Endothelial cell of umbilical vein (primary cell): ENCODE measurements at regions not wholly inside any gene's neighbourhood (a gene's known extent, or its start where the extent isn't known, plus 50 kb on each side); places are given as distances from the start of the nearest gene placed in this dataset.
"Not testable (repeated sequence)": the region's sequence is repeated elsewhere in the genome, so short reads cannot be mapped to it uniquely, and the experiment has no call there.

Source experiments
- BruUV-seq: library from RNA; stranded (reverse); fragments of 400-500 nt; replicated peaks from 2 replicates; lab custom pipeline; 2021; lab: Mats Ljungman, UMichigan
- CTCF ChIA-PET: fragments of 300-600, 350-600 bp; sonication (Branson Sonifier 250); formaldehyde crosslinking; loops from one replicate; lab custom pipeline; 2021; ENCODE audit warnings: antibody characterized with exemption, inconsistent platforms; lab: Charles Lee
- POLR2A ChIA-PET: fragments of 300-600, 350-600 bp; sonication (Branson Sonifier 250); formaldehyde crosslinking; loops from one replicate; lab custom pipeline; 2021; ENCODE audit warnings: antibody characterized with exemption, inconsistent platforms; lab: Charles Lee
- DNase-seq: peaks from one replicate; pipeline ENCODE4 v3.0.0-alpha.2; 2011; ENCODE audit warnings: low read depth, low spot score
- FAIRE-seq: peaks from 2 replicates; lab custom pipeline; 2011; peaks lifted over from hg19 to GRCh38; lab: Jason Lieb, UNC
- H2AFZ ChIP-seq: 2 replicates; pipeline ENCODE4 v1.6.0; 2012; ENCODE audit warnings: low read depth, low read length, control low read depth, inconsistent platforms
- H3K27ac ChIP-seq: 2 replicates; pipeline ENCODE4 v1.5.1; 2011; ENCODE audit warnings: low read depth, mild to moderate bottlenecking, control low read depth, low read length, moderate library complexity; ENCODE audit not compliant: insufficient read depth
- H3K27me3 ChIP-seq, 2 experiments: 2 replicates each; pipeline versions ENCODE4 v1.6.0 to v1.6.1; 2011; ENCODE audit warnings: low read length in 2 of 2, mixed read lengths in 1 of 2; ENCODE audit not compliant: control insufficient read depth in 2 of 2, insufficient read depth in 2 of 2
- H3K36me3 ChIP-seq, 2 experiments: 2 replicates in 1 of 2; 3 replicates in 1 of 2; pipeline ENCODE4 v1.5.1; 2011; ENCODE audit warnings: low read length in 2 of 2, mild to moderate bottlenecking in 1 of 2, moderate library complexity in 1 of 2; ENCODE audit not compliant: control insufficient read depth in 2 of 2, insufficient read depth in 2 of 2; ENCODE audit errors: extremely low read depth in 1 of 2
- H3K4me1 ChIP-seq: 3 replicates; pipeline ENCODE4 v1.5.1; 2011; ENCODE audit warnings: mild to moderate bottlenecking, low read length; ENCODE audit not compliant: control insufficient read depth, insufficient read depth; ENCODE audit errors: extremely low read depth
- H3K4me2 ChIP-seq: 2 replicates; pipeline ENCODE4 v1.6.1; 2011; ENCODE audit warnings: low read length, control low read depth, mixed read lengths; ENCODE audit not compliant: insufficient read depth
- H3K4me3 ChIP-seq, 3 experiments: fragments of 200-600 bp in 1 of 3; sonication (generic), shearing (Covaris generic) in 1 of 3; replicated peaks in 1 of 3; 2 replicates each; pipeline ENCODE4 v1.5.1; 2011 to 2016; ENCODE audit warnings: control low read depth in 3 of 3, low read length in 3 of 3, mild to moderate bottlenecking in 2 of 3, inconsistent platforms in 1 of 3, low read depth in 1 of 3, moderate library complexity in 1 of 3; ENCODE audit not compliant: insufficient read depth in 1 of 3
- H3K79me2 ChIP-seq: 2 replicates; pipeline ENCODE4 v1.6.0; 2012; ENCODE audit warnings: low read length, inconsistent platforms; ENCODE audit not compliant: control insufficient read depth, insufficient read depth
- H3K9ac ChIP-seq: replicated peaks from 2 replicates; pipeline ENCODE3; 2011; ENCODE audit warnings: low read length, control low read depth; ENCODE audit not compliant: insufficient read depth; ENCODE audit errors: extremely low read depth
- H3K9me1 ChIP-seq: replicated peaks from 3 replicates; pipeline ENCODE4 v1.6.0; 2011; ENCODE audit warnings: mild to moderate bottlenecking, low read length; ENCODE audit not compliant: control insufficient read depth, insufficient read depth; ENCODE audit errors: extremely low read depth
- H3K9me3 ChIP-seq: replicated peaks from 2 replicates; pipeline ENCODE4 v1.5.1; 2012; ENCODE audit warnings: low read length, inconsistent platforms; ENCODE audit not compliant: control insufficient read depth, insufficient read depth
- H4K20me1 ChIP-seq: replicated peaks from 2 replicates; pipeline ENCODE3; 2011; ENCODE audit warnings: mild to moderate bottlenecking, low read length; ENCODE audit not compliant: control insufficient read depth, insufficient read depth; ENCODE audit errors: extremely low read depth
- EZH2 ChIP-seq: IDR thresholded peaks from 2 replicates; pipeline ENCODE4 v1.6.1; 2012; ENCODE audit warnings: borderline replicate concordance, low read depth, mild to moderate bottlenecking, moderate library complexity, low read length, inconsistent platforms; ENCODE audit not compliant: severe bottlenecking
- FOS ChIP-seq: IDR thresholded peaks from 2 replicates; pipeline ENCODE4 v1.6.1; 2011; ENCODE audit warnings: mild to moderate bottlenecking, low read length, moderate library complexity, borderline replicate concordance; ENCODE audit not compliant: insufficient read depth
- GATA2 ChIP-seq: IDR thresholded peaks from 2 replicates; pipeline ENCODE4 v1.7.0; 2011; ENCODE audit warnings: low read depth, mild to moderate bottlenecking, moderate library complexity, mixed read lengths, low read length; ENCODE audit not compliant: insufficient read length, insufficient read depth
- JUN ChIP-seq: IDR thresholded peaks from 2 replicates; pipeline ENCODE4 v1.6.1; 2011; ENCODE audit warnings: borderline replicate concordance, low read depth; ENCODE audit not compliant: insufficient read length, insufficient read depth
- MYC ChIP-seq: IDR thresholded peaks from one replicate; pipeline ENCODE4 v1.6.1; 2011; ENCODE audit warnings: mild to moderate bottlenecking, low read depth, low read length
- POLR2A ChIP-seq: IDR thresholded peaks from 2 replicates; pipeline ENCODE4 v1.6.1; 2012; ENCODE audit warnings: low read depth, mild to moderate bottlenecking, control low read depth, low read length
- POLR2AphosphoS5 ChIP-seq: IDR thresholded peaks from 2 replicates; pipeline ENCODE4 v1.6.1; 2012; ENCODE audit warnings: low read depth, mild to moderate bottlenecking, control low read depth, low read length, moderate library complexity; ENCODE audit not compliant: insufficient read depth
- dilution Hi-C: fragments of 300-500 bp; cut with MboI; formaldehyde crosslinking; loops from one replicate; pipeline ENCODE4 v1.15.0; 2019; ENCODE audit warnings: low sequenced_read_pairs; ENCODE audit not compliant: extremely low pct_ligation_motif_present
- intact Hi-C: fragments of 100-400 bp; cut with micrococcal nuclease; formaldehyde crosslinking; loops from one replicate; pipeline ENCODE4 v1.10.0; 2022
- TF ChIP-seq, protein P1 (sequence below): IDR thresholded peaks from 2 replicates; pipeline ENCODE4 v1.6.1; 2011; ENCODE audit not compliant: insufficient read depth, insufficient read length
- TF ChIP-seq, protein P2 (sequence below), 2 donors: IDR thresholded peaks; 1 replicate in 1 of 2; 2 replicates in 1 of 2; pipeline ENCODE4 v1.5.1; 2011; ENCODE audit warnings: low read length in 2 of 2, mild to moderate bottlenecking in 2 of 2, moderate library complexity in 2 of 2, control low read depth in 1 of 2, inconsistent platforms in 1 of 2, low read depth in 1 of 2; ENCODE audit not compliant: insufficient read depth in 1 of 2; ENCODE audit errors: extremely low read depth in 1 of 2

DNA sequence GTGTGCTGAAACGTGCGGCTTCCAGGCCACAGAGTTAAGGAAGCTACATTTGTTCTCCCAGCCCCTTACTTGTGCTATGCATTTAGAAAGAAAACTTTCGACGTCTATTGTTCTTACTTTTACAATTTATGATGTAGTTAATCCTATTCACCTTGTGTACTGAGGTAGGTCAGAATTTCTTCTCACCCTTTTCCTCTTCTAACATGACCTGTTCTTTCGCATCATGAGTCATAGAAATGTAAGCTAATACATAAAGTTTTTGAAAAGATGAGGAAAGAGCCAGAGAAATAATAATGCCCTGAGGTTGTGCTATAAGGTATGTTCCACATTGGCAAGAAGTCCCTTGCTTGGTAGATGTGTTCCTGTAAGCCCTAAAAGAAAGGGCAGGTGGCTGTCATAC, 298.3 kb downstream of the TRIML1 start:
- Histone ChIP-seq H3K4me2 (no peak overlapping the region), H2AFZ (no peak overlapping the region), H3K27me3 (no peaks in the 10 kb centered on the region), H3K79me2 (no peaks in the 10 kb centered on the region), H4K20me1 (no peaks in the 10 kb centered on the region), H3K9ac (no peak overlapping the region), H3K4me3 (no peak overlapping the region), H3K27ac (no peak overlapping the region), H3K36me3 (no peaks in the 10 kb centered on the region), H3K9me1 (no peaks in the 10 kb centered on the region), H3K9me3 (peaks cover 4% of the 10 kb centered on the region), H3K4me1 (no peaks in the 10 kb centered on the region)
- CTCF ChIA-PET = no interaction called here
- intact Hi-C loops (no loop called here), dilution Hi-C loops (no loop called here)
- DNase-seq (no peak), FAIRE-seq (no peak)
- BruUV-seq = no TSS peak
- TF ChIP-seq EZH2 (no peak), JUN (no peak), FOS (no peak), MYC (no peak), POLR2AphosphoS5 (no peak), GATA2 (no peak), POLR2A (no peak)
- TF ChIP-seq, protein P1, sequence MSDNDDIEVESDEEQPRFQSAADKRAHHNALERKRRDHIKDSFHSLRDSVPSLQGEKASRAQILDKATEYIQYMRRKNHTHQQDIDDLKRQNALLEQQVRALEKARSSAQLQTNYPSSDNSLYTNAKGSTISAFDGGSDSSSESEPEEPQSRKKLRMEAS = no peak
- TF ChIP-seq, protein P2, sequence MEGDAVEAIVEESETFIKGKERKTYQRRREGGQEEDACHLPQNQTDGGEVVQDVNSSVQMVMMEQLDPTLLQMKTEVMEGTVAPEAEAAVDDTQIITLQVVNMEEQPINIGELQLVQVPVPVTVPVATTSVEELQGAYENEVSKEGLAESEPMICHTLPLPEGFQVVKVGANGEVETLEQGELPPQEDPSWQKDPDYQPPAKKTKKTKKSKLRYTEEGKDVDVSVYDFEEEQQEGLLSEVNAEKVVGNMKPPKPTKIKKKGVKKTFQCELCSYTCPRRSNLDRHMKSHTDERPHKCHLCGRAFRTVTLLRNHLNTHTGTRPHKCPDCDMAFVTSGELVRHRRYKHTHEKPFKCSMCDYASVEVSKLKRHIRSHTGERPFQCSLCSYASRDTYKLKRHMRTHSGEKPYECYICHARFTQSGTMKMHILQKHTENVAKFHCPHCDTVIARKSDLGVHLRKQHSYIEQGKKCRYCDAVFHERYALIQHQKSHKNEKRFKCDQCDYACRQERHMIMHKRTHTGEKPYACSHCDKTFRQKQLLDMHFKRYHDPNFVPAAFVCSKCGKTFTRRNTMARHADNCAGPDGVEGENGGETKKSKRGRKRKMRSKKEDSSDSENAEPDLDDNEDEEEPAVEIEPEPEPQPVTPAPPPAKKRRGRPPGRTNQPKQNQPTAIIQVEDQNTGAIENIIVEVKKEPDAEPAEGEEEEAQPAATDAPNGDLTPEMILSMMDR (IDR thresholded peaks at IDR 0.05; ENCODE audit: extremely low read depth in 1 of 2, insufficient read depth in 1 of 2, low read depth in 1 of 2, low read length in 2 of 2) = no peak
- POLR2A ChIA-PET = no interaction called here

DNA sequence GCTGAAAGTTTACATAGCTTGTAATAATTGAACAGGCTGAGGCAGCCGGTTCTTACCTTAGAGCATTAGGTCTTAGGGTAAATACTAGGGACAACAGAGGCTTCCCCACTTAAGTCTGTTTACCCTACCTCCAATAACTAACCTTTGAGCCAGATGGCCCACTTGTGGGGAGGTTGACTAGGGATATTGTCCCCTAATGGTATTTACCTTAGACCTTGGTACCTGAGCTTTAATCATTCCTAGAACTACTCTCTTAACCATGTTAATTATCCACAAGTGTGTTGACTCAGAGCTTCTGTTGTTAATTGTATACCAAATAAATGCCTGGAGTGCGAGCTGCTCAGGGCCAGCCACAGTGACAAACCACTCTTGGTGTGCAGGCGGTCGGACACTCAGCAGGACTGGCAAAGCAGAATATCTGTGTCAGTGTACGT, 299.2 kb downstream of the TRIML1 start:
- H3K4me1 ChIP-seq, CTCF ChIA-PET: not testable (repeated sequence)

More for the DNA sequence above, 299.2 kb downstream of the TRIML1 start:
- H3K27me3 ChIP-seq, FAIRE-seq, BruUV-seq, intact Hi-C loops, H3K9me1 ChIP-seq, H3K4me2 ChIP-seq, H3K79me2 ChIP-seq, H3K36me3 ChIP-seq, dilution Hi-C loops, POLR2A ChIA-PET, H3K9me3 ChIP-seq, H3K27ac ChIP-seq, H3K4me3 ChIP-seq, H4K20me1 ChIP-seq, DNase-seq, H3K9ac ChIP-seq, H2AFZ ChIP-seq: not testable (repeated sequence)
